ENCODE measurements at regions not wholly inside any gene's neighbourhood (a gene's known extent, or its start where the extent isn't known, plus 50 kb on each side); places are given as distances from the start of the nearest gene placed in this dataset.

DNA sequence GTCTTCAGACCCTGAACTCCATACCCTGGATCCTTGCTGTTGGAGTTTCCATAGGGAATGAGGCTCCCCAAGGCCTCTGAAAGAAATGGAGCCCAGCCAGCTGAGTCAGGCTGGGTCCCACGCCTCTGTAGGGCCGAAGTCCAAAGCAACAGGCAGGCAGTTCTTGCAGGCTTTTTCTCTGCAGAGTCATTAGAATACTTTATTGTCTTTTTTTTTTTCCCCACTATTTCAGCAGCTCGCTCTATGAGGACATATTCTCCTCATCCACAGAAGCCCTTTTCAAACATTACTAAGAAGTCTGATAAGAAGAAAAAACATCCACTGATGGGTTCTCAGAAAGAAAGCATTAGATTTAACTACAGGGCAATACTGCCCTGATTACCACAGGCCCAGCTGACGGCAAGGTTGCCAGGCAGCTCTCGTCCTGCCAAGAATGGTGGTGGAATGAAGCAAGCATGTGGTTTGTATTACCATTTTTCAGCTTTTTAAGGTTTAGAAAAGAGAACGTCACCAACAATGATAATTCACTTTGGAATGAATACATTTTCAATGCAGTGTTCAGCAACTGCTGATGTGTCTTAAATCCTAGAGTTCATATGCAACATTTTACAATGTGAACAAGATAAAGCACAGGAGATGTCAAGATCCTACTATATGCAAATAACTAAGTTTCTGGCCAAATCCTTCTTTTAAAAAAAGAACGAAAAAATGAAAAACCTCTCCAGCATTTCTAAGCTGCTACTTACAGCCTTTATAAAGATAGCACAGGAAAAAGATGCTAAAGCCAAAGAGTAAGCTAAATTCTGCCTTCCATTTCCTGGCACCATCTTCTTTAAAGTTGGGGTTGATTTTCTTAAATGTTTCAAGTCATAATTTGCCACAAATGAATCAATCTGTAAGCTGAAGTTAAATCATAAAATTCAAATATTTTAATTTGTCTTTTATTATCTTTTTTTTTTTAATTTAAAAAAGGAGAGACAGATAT, 223.6 kb upstream of the CITED2 start:
- DNase-seq (ENCODE audit: low spot score): no peak

GRCh38 chr6:139597087-139597763, 222.8 kb upstream of the CITED2 start:
- DNase-seq (ENCODE audit: low spot score): no peak

DNA sequence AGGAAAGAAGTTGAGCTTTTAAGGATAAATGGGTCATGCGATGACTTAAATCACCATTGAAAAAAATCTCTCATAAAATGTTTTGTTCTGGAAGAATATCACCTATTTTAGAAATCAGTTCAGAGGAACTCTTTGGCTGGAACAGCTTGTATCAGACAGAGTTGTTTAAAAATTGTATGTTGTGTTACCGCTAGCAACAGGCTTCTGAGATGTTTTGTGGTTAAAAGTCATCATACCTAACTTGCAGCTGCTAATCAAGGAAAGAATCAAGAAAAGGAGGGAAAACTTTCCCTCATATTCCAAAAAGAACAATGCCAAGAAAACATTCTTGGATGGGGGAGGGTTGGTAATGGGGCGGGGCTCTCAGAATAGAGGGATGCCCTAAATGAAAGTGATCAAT, 220.7 kb upstream of the CITED2 start:
- DNase-seq (ENCODE audit: low spot score): no peak

DNA sequence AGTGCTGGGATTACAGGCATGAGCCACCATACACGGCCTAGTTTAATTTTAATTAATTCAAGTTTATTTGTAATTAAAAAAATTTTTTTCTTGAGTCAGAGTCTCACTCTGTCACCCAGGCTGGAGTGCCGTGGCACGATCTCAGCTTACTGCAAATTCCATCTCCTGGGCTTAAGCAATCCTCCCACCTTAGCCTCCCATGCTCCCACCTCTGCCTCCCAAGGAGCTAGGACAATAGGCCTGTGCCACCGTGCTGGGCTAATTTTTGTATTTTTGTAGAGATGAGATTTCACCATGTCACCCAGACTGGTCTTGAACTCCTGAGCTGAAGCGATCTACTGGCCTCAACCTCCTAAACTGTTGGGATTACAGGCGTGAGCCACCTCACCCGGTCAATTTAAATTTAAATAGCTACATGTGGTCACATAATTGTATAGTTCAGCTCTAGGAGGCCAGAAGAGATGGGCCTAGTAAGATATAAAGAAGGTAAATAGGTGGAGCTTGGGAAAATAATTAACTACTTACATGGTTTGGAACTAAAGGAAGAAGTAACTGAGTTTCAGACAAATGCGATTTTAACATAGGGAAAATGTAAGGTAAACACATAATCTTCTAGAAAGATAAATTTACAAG, 220.0 kb upstream of the CITED2 start:
- DNase-seq (ENCODE audit: low spot score): no peak

DNA sequence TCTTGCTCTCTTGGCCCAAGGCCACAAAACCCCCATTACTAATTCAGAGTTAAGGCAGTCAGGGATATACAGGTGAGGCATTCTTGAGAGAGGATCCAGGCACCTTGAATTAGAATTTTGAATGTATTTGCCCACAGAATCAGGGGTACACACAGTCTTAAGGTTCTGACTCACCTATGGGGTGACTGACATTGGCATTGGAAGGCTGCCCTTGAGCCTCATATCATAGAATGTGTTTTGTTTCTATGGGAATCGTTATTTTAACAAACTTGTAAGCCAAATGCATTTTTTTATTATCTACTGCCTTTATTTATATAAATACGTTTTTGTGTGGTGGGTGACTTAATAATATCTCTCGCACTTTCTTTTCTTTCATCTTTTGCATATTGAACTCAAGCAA, 218.6 kb upstream of the CITED2 start:
- no peak for DNase-seq (ENCODE audit: low spot score)

- DNase-seq (ENCODE audit: low spot score): no peak
Observed at GRCh38 chr6:139592011-139592410, 217.6 kb upstream of the CITED2 start.

GRCh38 chr6:139591075-139591865, 216.8 kb upstream of the CITED2 start:
- no peak for DNase-seq (ENCODE audit: low spot score)

DNA sequence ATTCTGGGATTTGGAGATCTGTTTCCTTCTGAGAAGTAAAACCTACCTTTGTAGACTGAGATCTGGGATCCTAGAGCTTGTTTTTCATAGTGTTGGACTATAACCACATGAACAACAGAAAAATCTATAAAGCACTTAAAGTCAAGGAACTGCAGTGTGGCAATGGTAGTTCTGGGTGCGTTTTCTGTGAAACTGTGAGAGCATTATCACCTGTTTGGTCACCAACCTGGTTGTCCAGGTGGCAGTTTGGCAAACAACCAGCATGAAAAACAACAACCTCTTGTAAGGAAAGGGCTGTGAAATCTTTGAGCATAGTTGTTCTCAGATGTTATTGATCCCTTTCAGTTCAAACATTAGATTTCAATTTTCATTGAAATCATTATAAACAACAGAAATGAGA, 215.8 kb upstream of the CITED2 start:
- no peak for DNase-seq (ENCODE audit: low spot score)

DNA sequence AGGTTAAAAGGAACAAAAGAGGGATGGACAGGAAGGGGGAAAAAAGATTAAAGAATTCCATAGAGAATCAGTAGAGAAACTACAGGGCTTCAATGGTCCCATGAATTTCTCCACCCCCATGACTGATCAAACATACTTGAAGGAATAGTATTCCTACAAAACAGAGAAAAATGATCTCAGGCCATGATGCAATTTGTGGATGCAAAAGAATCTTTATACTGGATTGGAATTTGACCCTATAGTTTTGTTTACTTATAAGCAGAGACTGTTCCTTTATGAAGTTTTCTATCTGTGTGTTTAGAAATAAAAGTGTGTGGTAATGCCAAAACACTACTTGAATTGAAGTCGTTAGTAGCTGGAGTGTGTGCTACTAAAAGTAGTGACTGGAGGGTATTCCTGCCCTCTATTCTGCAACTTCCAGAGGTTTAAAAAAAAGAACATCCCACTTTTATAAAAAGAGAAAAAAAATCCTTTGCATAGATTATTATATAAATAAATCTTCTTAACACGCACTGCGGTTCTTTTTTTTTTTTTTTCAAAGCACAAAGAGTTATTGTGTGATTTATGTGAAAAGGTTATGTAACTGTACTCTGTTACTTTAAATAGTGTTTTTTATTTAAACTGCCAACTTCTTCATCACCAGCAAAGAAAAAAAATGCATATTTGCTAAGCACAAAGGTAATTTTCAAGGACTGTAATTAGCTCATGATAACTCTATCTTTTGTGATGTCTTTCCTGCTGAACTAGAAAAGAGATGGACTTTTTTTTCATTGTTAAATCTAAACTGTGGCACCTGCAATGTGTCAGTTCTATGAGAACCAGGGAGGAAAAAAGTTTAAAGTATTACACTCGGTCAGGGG, 214.5 kb upstream of the CITED2 start:
- no peak for DNase-seq (ENCODE audit: low spot score)

DNA sequence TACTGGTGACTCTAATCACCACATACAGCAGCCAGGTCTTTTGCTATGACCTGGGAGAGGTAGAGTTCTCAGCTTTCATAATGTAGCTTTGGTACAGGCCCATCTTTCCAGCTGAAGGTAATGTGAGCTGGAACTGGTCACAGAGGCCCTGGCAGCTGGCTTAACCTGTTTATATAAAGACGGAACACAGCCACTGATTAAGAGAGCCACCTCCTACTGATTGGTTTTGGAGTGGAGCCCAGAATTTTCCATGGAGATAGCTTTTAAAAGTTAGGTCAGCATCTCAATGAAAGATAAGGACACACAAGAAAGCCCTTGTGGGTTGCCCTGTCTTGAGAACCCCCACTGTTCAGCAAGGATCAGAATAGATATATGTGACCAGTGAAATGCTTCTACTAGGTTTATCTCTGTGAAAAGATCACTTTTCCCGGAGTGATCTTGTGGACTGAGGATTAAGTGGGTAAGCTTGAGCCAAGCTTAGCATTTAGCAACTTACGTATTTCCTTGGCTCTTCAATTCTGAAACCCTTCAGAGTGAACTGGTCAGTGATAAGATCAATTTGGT, 213.7 kb upstream of the CITED2 start:
- DNase-seq (ENCODE audit: low spot score): no peak

GRCh38 chr6:139587469-139587868, 213.0 kb upstream of the CITED2 start:
- no peak for DNase-seq (ENCODE audit: low spot score)

- no peak for DNase-seq (ENCODE audit: low spot score)
Observed at GRCh38 chr6:139586273-139586672, 211.8 kb upstream of the CITED2 start.

DNA sequence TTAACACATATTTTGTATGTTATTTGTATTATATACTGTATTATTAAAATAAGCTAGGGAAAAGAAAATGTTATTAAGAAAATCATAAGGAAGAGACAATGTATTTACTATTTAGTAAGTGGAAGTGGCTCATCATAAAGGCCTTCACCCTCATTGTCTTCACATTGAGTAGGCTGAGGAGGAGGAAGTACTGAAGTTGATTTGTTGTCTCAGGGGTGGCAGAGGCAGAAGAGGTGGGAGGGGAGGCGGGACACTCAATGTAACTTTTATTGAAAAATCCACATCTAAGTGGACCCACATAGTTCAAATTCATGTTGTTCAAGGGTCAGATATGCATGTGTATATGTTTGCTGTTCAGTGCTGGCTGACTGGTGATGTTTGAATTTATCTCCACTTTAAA, 210.2 kb upstream of the CITED2 start:
- no peak for DNase-seq (ENCODE audit: low spot score)

DNA sequence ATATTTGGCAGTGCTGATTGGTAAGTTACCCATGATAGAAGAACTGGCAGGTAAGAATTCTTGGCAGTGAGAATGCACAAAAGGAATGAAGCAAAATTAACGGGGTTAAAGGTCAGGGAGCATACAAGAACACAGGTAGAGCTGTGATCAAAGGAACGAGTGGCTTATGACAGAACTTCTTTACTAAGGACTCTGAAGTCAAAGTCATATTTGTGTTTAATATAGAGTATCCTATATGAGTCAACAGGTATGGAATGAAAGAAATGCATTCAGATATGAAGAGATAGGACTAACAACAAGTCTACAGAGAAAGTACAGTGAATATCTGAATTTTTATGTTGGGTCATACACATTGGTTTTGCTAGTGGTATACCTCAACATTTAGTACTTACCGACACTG, 209.0 kb upstream of the CITED2 start:
- no peak for DNase-seq (ENCODE audit: low spot score)

- DNase-seq (ENCODE audit: low spot score): no peak
Observed at GRCh38 chr6:139582956-139583355, 208.5 kb upstream of the CITED2 start.

- DNase-seq (ENCODE audit: low spot score): no peak
Observed at GRCh38 chr6:139581485-139581865, 207.0 kb upstream of the CITED2 start.

- no peak for DNase-seq (ENCODE audit: low spot score)
Observed at GRCh38 chr6:139580592-139581484, 206.4 kb upstream of the CITED2 start.

DNA sequence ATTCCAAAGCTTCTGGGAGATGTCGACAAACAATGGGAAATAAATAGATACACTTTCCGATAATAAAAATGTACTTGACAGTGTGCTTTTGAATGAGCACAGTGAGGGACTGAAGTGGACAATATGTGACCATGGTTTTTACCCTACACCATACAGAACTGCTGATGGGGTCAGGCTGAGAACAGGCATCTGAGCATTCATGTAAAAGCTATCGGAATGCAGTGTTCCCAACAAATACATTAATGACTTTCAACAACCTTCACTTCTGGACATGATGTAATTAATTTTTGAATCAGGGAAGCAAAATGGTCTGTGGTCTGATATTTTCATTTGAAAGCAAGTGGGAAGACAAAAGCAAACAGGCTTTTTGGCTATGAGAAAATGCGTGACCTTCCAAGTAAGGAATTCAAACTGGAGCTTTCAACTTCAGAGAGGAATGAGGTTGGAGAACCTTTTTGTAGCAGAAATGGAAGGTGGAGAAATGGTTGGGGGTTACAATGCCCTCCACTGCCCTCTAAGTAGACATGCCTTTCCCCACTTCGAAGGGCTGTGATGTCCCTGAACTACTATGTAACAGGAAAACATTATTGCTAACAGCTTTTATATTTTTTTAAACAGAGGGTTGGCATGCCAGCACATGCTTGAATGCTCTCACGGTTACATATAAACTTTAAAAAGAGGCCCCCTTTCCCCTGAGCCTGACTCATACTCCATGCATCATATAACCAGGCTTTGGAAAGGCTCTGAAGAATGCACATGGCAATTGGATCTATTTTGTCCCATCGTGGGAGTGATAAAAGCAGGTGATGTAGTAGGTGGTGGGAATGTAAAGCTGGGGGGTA, 203.5 kb upstream of the CITED2 start:
- no peak for DNase-seq (ENCODE audit: low spot score)
